Stomach (tissue), 8 donors: ENCODE measurements at regions not wholly inside any gene's neighbourhood (a gene's known extent, or its start where the extent isn't known, plus 50 kb on each side); places are given as distances from the start of the nearest gene placed in this dataset.

Experiments used
- DNase-seq, 2 donors: peaks; one replicate each; pipeline versions ENCODE4 v3.0.0 to v3.0.0-alpha.2; 2013 to 2019
- H3K27ac ChIP-seq, 5 donors: fragments of 200-600 bp in 4 of 5; sonication (generic) in 4 of 5; one replicate each; pipeline ENCODE4 v1.5.1; 2013 to 2019; ENCODE audit warnings: mild to moderate bottlenecking in 1 of 5, moderate library complexity in 1 of 5
- H3K27me3 ChIP-seq, 3 donors: fragments of 200-600 bp; sonication (generic); one replicate each; pipeline ENCODE4 v1.5.1; 2017 to 2019; ENCODE audit warnings: mixed run types in 1 of 3
- H3K36me3 ChIP-seq, 4 donors: fragments of 200-600 bp; sonication (generic); 1 replicate in 3 of 4; 2 replicates in 1 of 4; pipeline ENCODE4 v1.5.1; 2016 to 2019
- H3K4me1 ChIP-seq, 4 donors: fragments of 200-600 bp; sonication (generic); one replicate each; pipeline ENCODE4 v1.5.1; 2016 to 2019
- H3K4me3 ChIP-seq, 4 donors: fragments of 200-600 bp; sonication (generic) in 3 of 4; one replicate each; pipeline ENCODE4 v1.5.1; 2016 to 2019; ENCODE audit warnings: mild to moderate bottlenecking in 1 of 4
- H3K9me3 ChIP-seq, 4 donors: fragments of 200-600 bp; sonication (generic); one replicate each; pipeline ENCODE4 v1.5.1; 2016 to 2019
- EP300 ChIP-seq: sonication (generic); formaldehyde crosslinking; IDR thresholded peaks from one replicate; pipeline ENCODE4 v1.6.1; 2017; ENCODE audit warnings: antibody characterized with exemption
- POLR2A ChIP-seq, 4 donors: fragments of 450-650 bp; IDR thresholded peaks; one replicate each; pipeline ENCODE4 v1.6.1; 2016; ENCODE audit warnings: antibody characterized with exemption in 4 of 4, control low read depth in 2 of 4, mild to moderate bottlenecking in 1 of 4, moderate library complexity in 1 of 4
- POLR2AphosphoS5 ChIP-seq, 3 donors: sonication (generic); formaldehyde crosslinking; IDR thresholded peaks; one replicate each; pipeline ENCODE4 v1.6.1; 2016; ENCODE audit warnings: antibody characterized with exemption in 3 of 3
- WGBS, 5 donors: extraction: QIAGEN DNeasy Blood & Tissue Kit in 3 of 5; methylation state at CpG; one replicate each; pipeline versions ENCODE4 v1.1.5 to v1.1.7; 2013 to 2018; 5-methylcytosine and 5-hydroxymethylcytosine counted together
- intact Hi-C: fragments of 100-400 bp; cut with DNase I; formaldehyde crosslinking; loops from one replicate; pipeline ENCODE4 v1.15.1; 2023; ENCODE audit warnings: low total_unique reads
- TF ChIP-seq, protein P1 (sequence below), 7 experiments: fragments of 450-650 bp in 4 of 7; fragments of 200-600 bp in 3 of 7; sonication (generic) in 3 of 7; IDR thresholded peaks; one replicate each; pipeline ENCODE4 v1.5.1; 2016 to 2019; ENCODE audit warnings: antibody characterized with exemption in 7 of 7, control low read depth in 2 of 7, mild to moderate bottlenecking in 1 of 7
- donor health status: healthy with polysubstance abuse.
- donor health status: Bipolar disorder and iron deficiency.
- donor health status: healthy.

DNA sequence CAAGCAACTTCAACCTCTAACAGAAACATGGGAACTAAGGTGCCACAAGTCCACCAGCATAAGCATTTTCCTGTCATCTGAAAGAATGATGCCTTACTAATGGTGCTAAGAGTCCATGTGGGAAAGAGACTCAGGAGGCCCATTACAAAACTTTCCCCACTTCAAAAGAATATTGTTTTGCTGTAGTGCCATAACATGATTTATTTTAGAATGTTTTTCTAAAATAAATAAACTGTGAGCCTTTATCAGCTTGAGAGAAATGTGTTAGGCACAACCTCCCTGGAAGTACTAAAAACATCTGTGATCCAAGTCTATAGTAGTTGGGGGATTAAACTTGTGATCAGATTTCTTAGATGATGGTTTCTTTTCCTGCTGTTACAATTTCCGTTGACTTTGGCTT, 330.1 kb upstream of the MAP3K7 start:
- WGBS, 5 donors: 43 to 62% (median 50%) methylated on average over 1 of the region's 1 CpG
- Histone ChIP-seq H3K27ac (no peak overlapping the region), H3K36me3 (no peaks in the 10 kb centered on the region), H3K4me1 (no peaks in the 10 kb centered on the region), H3K4me3 (no peak overlapping the region), H3K9me3 (peaks cover 0 to 9% (median 0%) of the 10 kb centered on the region in 4 donors), H3K27me3 (no peaks in the 10 kb centered on the region)
- TF ChIP-seq POLR2AphosphoS5 (IDR thresholded peaks at IDR 0.05) (no peak), EP300 (no peak), POLR2A (IDR thresholded peaks at IDR 0.05) (no peak)
- TF ChIP-seq, protein P1, sequence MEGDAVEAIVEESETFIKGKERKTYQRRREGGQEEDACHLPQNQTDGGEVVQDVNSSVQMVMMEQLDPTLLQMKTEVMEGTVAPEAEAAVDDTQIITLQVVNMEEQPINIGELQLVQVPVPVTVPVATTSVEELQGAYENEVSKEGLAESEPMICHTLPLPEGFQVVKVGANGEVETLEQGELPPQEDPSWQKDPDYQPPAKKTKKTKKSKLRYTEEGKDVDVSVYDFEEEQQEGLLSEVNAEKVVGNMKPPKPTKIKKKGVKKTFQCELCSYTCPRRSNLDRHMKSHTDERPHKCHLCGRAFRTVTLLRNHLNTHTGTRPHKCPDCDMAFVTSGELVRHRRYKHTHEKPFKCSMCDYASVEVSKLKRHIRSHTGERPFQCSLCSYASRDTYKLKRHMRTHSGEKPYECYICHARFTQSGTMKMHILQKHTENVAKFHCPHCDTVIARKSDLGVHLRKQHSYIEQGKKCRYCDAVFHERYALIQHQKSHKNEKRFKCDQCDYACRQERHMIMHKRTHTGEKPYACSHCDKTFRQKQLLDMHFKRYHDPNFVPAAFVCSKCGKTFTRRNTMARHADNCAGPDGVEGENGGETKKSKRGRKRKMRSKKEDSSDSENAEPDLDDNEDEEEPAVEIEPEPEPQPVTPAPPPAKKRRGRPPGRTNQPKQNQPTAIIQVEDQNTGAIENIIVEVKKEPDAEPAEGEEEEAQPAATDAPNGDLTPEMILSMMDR (IDR thresholded peaks at IDR 0.05): no peak
- intact Hi-C loops: no loop called here
- peak in 1 of 2 donors; percentile 16 for DNase-seq

DNA sequence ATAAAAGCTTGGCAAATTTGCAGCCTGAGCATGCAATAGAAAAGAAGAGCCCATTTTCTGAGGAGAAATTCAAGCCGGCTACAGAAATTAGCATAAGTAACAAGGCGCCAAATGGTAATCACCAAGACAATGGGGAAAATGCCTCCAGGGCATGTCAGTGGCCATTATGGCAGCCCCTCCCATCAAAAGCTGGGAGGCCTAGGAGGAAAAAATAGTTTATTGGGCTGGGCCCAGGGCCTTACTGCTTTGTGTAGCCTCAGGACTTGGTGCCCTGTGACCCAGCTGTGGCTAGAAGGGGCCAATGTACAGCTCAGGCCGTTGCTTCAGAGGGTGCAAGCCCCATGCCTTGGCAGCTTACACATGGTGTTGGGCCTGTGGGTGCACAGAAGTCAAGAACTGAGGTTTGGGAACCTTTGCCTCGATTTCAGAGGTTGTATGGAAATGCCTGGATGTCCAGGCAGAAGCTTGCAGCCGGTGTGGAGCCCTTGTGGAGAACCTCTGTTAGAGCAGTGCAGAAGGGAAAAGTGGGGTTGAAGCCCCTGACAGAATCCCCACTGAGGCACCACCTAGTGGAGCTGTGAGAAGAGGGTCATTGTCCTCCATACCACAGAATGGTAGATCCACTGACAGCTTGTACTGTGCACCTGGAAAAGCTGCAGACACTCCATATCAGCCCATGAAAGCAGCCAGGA, 328.5 kb upstream of the MAP3K7 start:
- no peak for DNase-seq
- Histone ChIP-seq H3K9me3 (peaks cover 0 to 9% (median 0%) of the 10 kb centered on the region in 4 donors), H3K4me1 (no peaks in the 10 kb centered on the region), H3K4me3 (no peak overlapping the region), H3K27ac (no peak overlapping the region), H3K36me3 (no peaks in the 10 kb centered on the region), H3K27me3 (no peaks in the 10 kb centered on the region)
- 63 to 84% (median 81%) methylated on average over 5 of the region's 5 CpGs for WGBS, 5 donors
- intact Hi-C loops: no loop called here
- TF ChIP-seq, protein P1 (IDR thresholded peaks at IDR 0.05): no peak
- TF ChIP-seq POLR2A (IDR thresholded peaks at IDR 0.05): no peak
- TF ChIP-seq POLR2AphosphoS5 (IDR thresholded peaks at IDR 0.05): no peak
- TF ChIP-seq EP300: no peak

DNA sequence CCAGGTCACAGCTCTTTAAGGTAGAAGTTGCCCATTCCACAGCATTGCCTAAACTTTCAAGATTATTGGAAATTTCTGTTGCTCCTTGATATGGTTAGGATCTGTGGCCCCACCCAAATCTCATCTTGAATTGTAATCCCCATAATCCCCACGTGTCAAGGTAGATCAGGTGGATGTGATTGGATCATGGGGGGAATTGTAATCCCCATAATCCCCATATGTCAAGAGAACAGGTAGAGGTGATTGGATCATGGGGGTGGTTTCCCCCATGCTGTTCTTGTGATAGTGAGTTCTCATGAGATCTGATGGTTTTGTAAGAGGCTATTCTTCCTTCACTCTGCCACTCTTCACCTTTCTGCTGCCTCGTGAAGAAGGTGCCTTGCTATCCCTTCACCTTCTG, 327.4 kb upstream of the MAP3K7 start:
- Histone ChIP-seq H3K27me3 (no peaks in the 10 kb centered on the region), H3K4me3 (no peak overlapping the region), H3K4me1 (no peaks in the 10 kb centered on the region), H3K36me3 (no peaks in the 10 kb centered on the region), H3K27ac (no peak overlapping the region), H3K9me3 (peaks cover 0 to 9% (median 0%) of the 10 kb centered on the region in 4 donors)
- intact Hi-C loops: no loop called here
- no peak for DNase-seq
- TF ChIP-seq POLR2AphosphoS5 (IDR thresholded peaks at IDR 0.05): no peak
- no peak for TF ChIP-seq POLR2A (IDR thresholded peaks at IDR 0.05)
- no peak for TF ChIP-seq EP300
- 54 to 71% (median 65%) methylated on average over 2 of the region's 2 CpGs for WGBS, 5 donors

DNA sequence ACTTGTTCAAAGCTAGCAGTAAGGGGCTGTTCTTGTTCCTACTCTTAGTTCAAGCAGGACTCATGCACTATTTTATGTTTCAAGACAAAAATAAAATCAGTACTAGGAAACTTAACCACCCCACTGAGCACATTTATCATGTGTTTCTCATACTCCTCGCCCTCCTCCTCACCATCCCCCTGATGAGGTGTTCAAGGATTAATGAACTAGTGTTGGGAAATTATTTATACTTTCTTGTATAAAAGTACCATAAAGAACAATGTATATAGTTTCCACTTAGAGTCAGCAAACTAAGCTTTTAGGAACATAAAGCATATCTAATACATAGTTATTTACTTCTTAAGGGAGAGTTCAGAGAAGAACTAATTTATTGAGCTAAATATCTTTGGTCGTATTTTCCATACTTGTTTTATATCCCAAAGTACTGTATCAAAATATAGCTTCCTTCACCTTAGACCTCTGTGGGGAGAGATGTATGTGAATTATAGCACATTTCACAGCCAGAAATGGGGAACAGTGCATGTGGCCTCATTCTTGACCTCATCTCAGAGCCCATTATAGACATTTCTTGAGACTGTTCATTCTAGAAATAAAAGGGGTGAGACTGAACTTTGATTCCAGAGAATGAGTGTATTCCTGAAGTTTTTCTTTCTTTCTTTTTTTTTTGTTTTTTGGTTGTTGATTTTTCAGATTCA, 326.5 kb upstream of the MAP3K7 start:
- H3K9me3 ChIP-seq: peaks cover 0 to 9% (median 0%) of the 10 kb centered on the region in 4 donors
- no peaks in the 10 kb centered on the region for H3K27me3 ChIP-seq
- H3K4me1 ChIP-seq: no peaks in the 10 kb centered on the region
- no peak for DNase-seq
- no peak overlapping the region for H3K4me3 ChIP-seq
- H3K27ac ChIP-seq: no peak overlapping the region
- H3K36me3 ChIP-seq: no peaks in the 10 kb centered on the region
- TF ChIP-seq, protein P1 (IDR thresholded peaks at IDR 0.05): no peak
- no peak for TF ChIP-seq POLR2A (IDR thresholded peaks at IDR 0.05)
- TF ChIP-seq EP300: no peak
- TF ChIP-seq POLR2AphosphoS5 (IDR thresholded peaks at IDR 0.05): no peak
- 65 to 83% (median 74%) methylated on average over 2 of the region's 2 CpGs for WGBS, 5 donors
- intact Hi-C loops: no loop called here
